A549 (cell line): ENCODE measurements at regions not wholly inside any gene's neighbourhood (a gene's known extent, or its start where the extent isn't known, plus 50 kb on each side); places are given as distances from the start of the nearest gene placed in this dataset.

Source experiments
- ATAC-seq, 2 experiments: fragments of 200-7000 bp in 1 of 2; fragments of >200 bp in 1 of 2; cut with Nextera tagmentation in 1 of 2; cut with Tn5 transposase in 1 of 2; 3 replicates each; pipeline versions ENCODE4 v1.8.0 to v1.9.1; 2018 to 2020; ENCODE audit warnings: mild to moderate bottlenecking in 1 of 2, moderate library complexity in 1 of 2
- CTCF ChIA-PET: fragments of 300-600 bp; sonication (Branson Sonifier 250); formaldehyde crosslinking; extraction: SDS; loops from one replicate; lab custom pipeline; 2021; ENCODE audit warnings: antibody characterized with exemption, inconsistent platforms; lab: Yijun Ruan, JAX
- POLR2A ChIA-PET: fragments of 350-600 bp; formaldehyde crosslinking; extraction: SDS; loops from one replicate; lab custom pipeline; 2021; ENCODE audit warnings: antibody characterized with exemption, inconsistent platforms; lab: Yijun Ruan, JAX
- DNase-seq, 2 experiments: peaks; one replicate each; pipeline versions ENCODE4 v3.0.0 to v3.0.0-alpha.2; 2011 to 2016; ENCODE audit warnings: low read depth in 1 of 2, low spot score in 1 of 2
- FAIRE-seq: peaks from 2 replicates; lab custom pipeline; 2011; peaks lifted over from hg19 to GRCh38; lab: Jason Lieb, UNC
- H3K27ac ChIP-seq, 2 experiments: fragments of >200 bp; sonication (Bioruptor Twin); formaldehyde crosslinking; 3 replicates each; pipeline ENCODE4 v1.5.1; 2016 to 2017
- H3K4me1 ChIP-seq: fragments of >200 bp; sonication (Bioruptor Twin); formaldehyde crosslinking; 3 replicates; pipeline ENCODE4 v1.6.1; 2016
- H3K4me2 ChIP-seq: fragments of >200 bp; sonication (Bioruptor Twin); formaldehyde crosslinking; 3 replicates; pipeline ENCODE4 v1.6.1; 2016
- H3K4me3 ChIP-seq: fragments of >200 bp; sonication (Bioruptor Twin); formaldehyde crosslinking; 3 replicates; pipeline ENCODE4 v1.5.1; 2016
- H3K9me3 ChIP-seq: fragments of >200 bp; sonication (Bioruptor Twin); formaldehyde crosslinking; 3 replicates; pipeline ENCODE4 v1.6.1; 2016
- ATOH8 ChIP-seq: fragments of 250-450 bp; sonication (Bioruptor Pico); IDR thresholded peaks from 2 replicates; pipeline ENCODE4 v1.5.0; 2020; ENCODE audit warnings: low read depth, mild to moderate bottlenecking, moderate library complexity
- BCL3 ChIP-seq: fragments of >200 bp; sonication (Bioruptor Twin); formaldehyde crosslinking; IDR thresholded peaks from 3 replicates; pipeline ENCODE4 v1.6.1; 2016
- CHD2 ChIP-seq: fragments of 150-350 bp; IDR thresholded peaks from 2 replicates; pipeline ENCODE4 v1.6.1; 2014; ENCODE audit warnings: low read length; ENCODE audit not compliant: partially characterized antibody
- CHD4 ChIP-seq: fragments of 200-600 bp; sonication (generic); IDR thresholded peaks from 2 replicates; pipeline ENCODE4 v1.6.1; 2016; ENCODE audit warnings: antibody characterized with exemption, mild to moderate bottlenecking, borderline replicate concordance
- E2F6 ChIP-seq: IDR thresholded peaks from 2 replicates; pipeline ENCODE4 v1.6.1; 2012; ENCODE audit warnings: low read depth, borderline replicate concordance
- ELK1 ChIP-seq: fragments of 150-350 bp; IDR thresholded peaks from 2 replicates; pipeline ENCODE4 v1.6.1; 2014; ENCODE audit warnings: low read depth, mild to moderate bottlenecking, low read length
- ESRRA ChIP-seq: fragments of 150-350 bp; IDR thresholded peaks from 2 replicates; pipeline ENCODE4 v1.6.1; 2014; ENCODE audit warnings: mild to moderate bottlenecking, low read length, borderline replicate concordance
- FOSB ChIP-seq: fragments of 250-450 bp; sonication (Bioruptor Pico); IDR thresholded peaks from 2 replicates; pipeline ENCODE4 v1.5.0; 2020; ENCODE audit warnings: mild to moderate bottlenecking, moderate library complexity
- FOXS1 ChIP-seq: fragments of 250-450 bp; sonication (Bioruptor Pico); IDR thresholded peaks from 2 replicates; pipeline ENCODE4 v1.5.0; 2020; ENCODE audit warnings: mild to moderate bottlenecking, moderate library complexity
- HEYL ChIP-seq: fragments of 250-450 bp; sonication (Bioruptor Pico); IDR thresholded peaks from 2 replicates; pipeline ENCODE4 v1.8.0; 2021; ENCODE audit warnings: mild to moderate bottlenecking, moderate library complexity
- HMGXB4 ChIP-seq: fragments of 250-450 bp; sonication (Bioruptor Pico); IDR thresholded peaks from 2 replicates; pipeline ENCODE4 v1.5.0; 2021; ENCODE audit warnings: mild to moderate bottlenecking, moderate library complexity, borderline replicate concordance
- HOXA7 ChIP-seq: fragments of 250-450 bp; sonication (Bioruptor Pico); IDR thresholded peaks from 2 replicates; pipeline ENCODE4 v1.5.0; 2020; ENCODE audit warnings: mild to moderate bottlenecking, moderate library complexity
- HOXB13 ChIP-seq: fragments of 250-450 bp; sonication (Bioruptor Pico); IDR thresholded peaks from 2 replicates; pipeline ENCODE4 v1.5.0; 2020; ENCODE audit warnings: low read depth, mild to moderate bottlenecking, moderate library complexity
- KDM1A ChIP-seq: fragments of 200-600 bp; sonication (generic); IDR thresholded peaks from 2 replicates; pipeline ENCODE4 v1.6.1; 2016; ENCODE audit warnings: low read depth, mild to moderate bottlenecking
- KDM5A ChIP-seq: fragments of 200-600 bp; sonication (generic); IDR thresholded peaks from 2 replicates; pipeline ENCODE4 v1.6.1; 2016; ENCODE audit warnings: antibody characterized with exemption, mild to moderate bottlenecking
- MAFK ChIP-seq: fragments of 450-650 bp; IDR thresholded peaks from 2 replicates; pipeline ENCODE4 v1.6.1; 2014; ENCODE audit not compliant: partially characterized antibody
- MAX ChIP-seq: IDR thresholded peaks from 2 replicates; pipeline ENCODE4 v1.6.1; 2012
- NFE2L2 ChIP-seq: fragments of 150-350 bp; conservative IDR thresholded peaks from 2 replicates; pipeline ENCODE4 v1.6.1; 2014; ENCODE audit warnings: low read length
- NR3C1 ChIP-seq: fragments of >200 bp; sonication (Bioruptor Twin); formaldehyde crosslinking; IDR thresholded peaks from 3 replicates; pipeline ENCODE4 v1.6.1; 2017
- PHF8 ChIP-seq: fragments of 200-600 bp; sonication (generic); IDR thresholded peaks from 2 replicates; pipeline ENCODE4 v1.6.1; 2016; ENCODE audit warnings: low read depth, mild to moderate bottlenecking, antibody characterized with exemption, moderate library complexity, borderline replicate concordance
- RARB ChIP-seq: fragments of 250-450 bp; sonication (Bioruptor Pico); IDR thresholded peaks from 2 replicates; pipeline ENCODE4 v1.8.0; 2021; ENCODE audit warnings: mild to moderate bottlenecking, moderate library complexity
- RCOR1 ChIP-seq: fragments of 150-350 bp; IDR thresholded peaks from 2 replicates; pipeline ENCODE4 v1.6.1; 2014; ENCODE audit warnings: antibody characterized with exemption, low read length, low read depth
- REST ChIP-seq: fragments of 200-600 bp; sonication (generic); IDR thresholded peaks from 2 replicates; pipeline ENCODE4 v1.6.1; 2016; ENCODE audit warnings: antibody characterized with exemption, mild to moderate bottlenecking, moderate library complexity
- RFX5 ChIP-seq: fragments of 450-650 bp; IDR thresholded peaks from 2 replicates; pipeline ENCODE4 v1.7.1; 2014; ENCODE audit warnings: antibody characterized with exemption, mild to moderate bottlenecking, moderate library complexity
- SREBF2 ChIP-seq: fragments of 450-650 bp; IDR thresholded peaks from 2 replicates; pipeline ENCODE4 v1.6.1; 2014; ENCODE audit warnings: mild to moderate bottlenecking, moderate library complexity
- TFCP2L1 ChIP-seq: fragments of 250-450 bp; sonication (Bioruptor Pico); IDR thresholded peaks from 2 replicates; pipeline ENCODE4 v1.5.0; 2021; ENCODE audit warnings: mild to moderate bottlenecking
- ZC3H11A ChIP-seq: fragments of 450-650 bp; IDR thresholded peaks from 2 replicates; pipeline ENCODE4 v1.6.1; 2014; ENCODE audit warnings: antibody characterized with exemption, mild to moderate bottlenecking
- ZFP36 ChIP-seq: fragments of 450-650 bp; IDR thresholded peaks from 2 replicates; pipeline ENCODE4 v1.6.1; 2014; ENCODE audit warnings: borderline replicate concordance; ENCODE audit not compliant: partially characterized antibody
- WGBS: methylation state at CpG from one replicate; pipeline ENCODE4 v1.1.6; 2017; ENCODE audit errors: missing lambda C conversion rate; 5-methylcytosine and 5-hydroxymethylcytosine counted together

GRCh38 chr1:232164078-232164963 is 465.6 kb downstream of the SIPA1L2 start (continued):
- TF ChIP-seq HMGXB4 (CRISPR knock-in tag) (no peak), FOXS1 (no peak), BCL3 (no peak), RFX5 (no peak), RCOR1 (no peak), MAFK (no peak), TFCP2L1 (CRISPR knock-in tag) (no peak), NR3C1 (no peak), E2F6 (no peak), PHF8 (no peak), ATOH8 (CRISPR knock-in tag) (no peak), MAX (peak; percentile 15; the same call in 1 of the 2 replicates), HEYL (CRISPR knock-in tag) (no peak)

GRCh38 chr1:232163533-232163932 is 466.4 kb downstream of the SIPA1L2 start:
- Histone ChIP-seq H3K4me2 (peak overlapping the region; percentile 59; the same call in 2 of the 3 replicates), H3K4me3 (no peak overlapping the region), H3K9me3 (no peaks in the 10 kb centered on the region), H3K4me1 (peaks cover 20% of the 10 kb centered on the region), H3K27ac (no peak overlapping the region)
- ATAC-seq (no peak), DNase-seq (no peak), FAIRE-seq (no peak)
- POLR2A ChIA-PET = no interaction called here
- WGBS = 89% methylated on average over 1 of the region's 1 CpG
- CTCF ChIA-PET = no interaction called here
- TF ChIP-seq CHD2 (no peak), CHD4 (no peak), ZFP36 (no peak), NFE2L2 (no peak), ESRRA (no peak), FOSB (no peak), MAFK (no peak), RARB (CRISPR knock-in tag) (no peak), NR3C1 (no peak), HOXA7 (no peak), HOXB13 (no peak), SREBF2 (no peak), KDM1A (no peak), ELK1 (no peak), ZC3H11A (no peak), ATOH8 (CRISPR knock-in tag) (no peak), KDM5A (no peak), REST (no peak)
